A549 (cell line): ENCODE measurements at regions not wholly inside any gene's neighbourhood (a gene's known extent, or its start where the extent isn't known, plus 50 kb on each side); places are given as distances from the start of the nearest gene placed in this dataset.

ENCODE experiments used
- CEBPB ChIP-seq, 2 experiments: fragments of >200 bp in 1 of 2; sonication (Bioruptor Twin) in 1 of 2; formaldehyde crosslinking in 1 of 2; IDR thresholded peaks; 2 replicates each; pipeline ENCODE4 v1.6.1; 2012 to 2016
- CHD2 ChIP-seq: fragments of 150-350 bp; IDR thresholded peaks from 2 replicates; pipeline ENCODE4 v1.6.1; 2014; ENCODE audit warnings: low read length; ENCODE audit not compliant: partially characterized antibody
- CTCF ChIP-seq: fragments of >200 bp; sonication (Bioruptor Twin); formaldehyde crosslinking; IDR thresholded peaks from 3 replicates; pipeline ENCODE4 v1.5.1; 2016
- FOSL2 ChIP-seq, 2 experiments: fragments of 450-650 bp in 1 of 2; fragments of >200 bp in 1 of 2; sonication (Bioruptor Twin) in 1 of 2; formaldehyde crosslinking; IDR thresholded peaks; 2 replicates each; pipeline versions ENCODE4 v1.5.0 to v1.6.1; 2016 to 2020; ENCODE audit warnings: mild to moderate bottlenecking in 1 of 2, moderate library complexity in 1 of 2
- MAFK ChIP-seq: fragments of 450-650 bp; IDR thresholded peaks from 2 replicates; pipeline ENCODE4 v1.6.1; 2014; ENCODE audit not compliant: partially characterized antibody
- MAZ ChIP-seq: fragments of 150-350 bp; IDR thresholded peaks from 2 replicates; pipeline ENCODE4 v1.6.1; 2014; ENCODE audit warnings: antibody characterized with exemption, low read depth, low read length, borderline replicate concordance
- MYC ChIP-seq: IDR thresholded peaks from 2 replicates; pipeline ENCODE4 v1.6.1; 2012; ENCODE audit warnings: mild to moderate bottlenecking, inconsistent platforms, low read length, improper control_type of control experiment, borderline replicate concordance
- SMC3 ChIP-seq: fragments of >200 bp; sonication (Bioruptor Twin); formaldehyde crosslinking; IDR thresholded peaks from 3 replicates; pipeline ENCODE4 v1.6.1; 2018; ENCODE audit warnings: inconsistent platforms
- TP53 ChIP-seq: fragments of 250-450 bp; sonication (Bioruptor Pico); IDR thresholded peaks from 2 replicates; pipeline ENCODE4 v1.5.0; 2021; ENCODE audit warnings: mild to moderate bottlenecking, moderate library complexity
- USF2 ChIP-seq: fragments of 450-650 bp; IDR thresholded peaks from 2 replicates; pipeline ENCODE4 v1.6.1; 2014; ENCODE audit warnings: antibody characterized with exemption

- TF ChIP-seq CTCF: no peak
- no peak for TF ChIP-seq CEBPB (IDR thresholded peaks at IDR 0.05)
- no peak for TF ChIP-seq TP53
- no peak for TF ChIP-seq FOSL2 (IDR thresholded peaks at IDR 0.05)
- TF ChIP-seq FOSL2 (CRISPR knock-in tag; IDR thresholded peaks at IDR 0.05): no peak
- TF ChIP-seq MAZ: no peak
- no peak for TF ChIP-seq CHD2
- no peak for TF ChIP-seq USF2
- no peak for TF ChIP-seq MYC
- no peak for TF ChIP-seq MAFK
- no peak for TF ChIP-seq SMC3
Observed at GRCh38 chr2:239714116-239714515, 311.0 kb downstream of the NDUFA10 start.
